HG02885 (cell line): ENCODE measurements at regions not wholly inside any gene's neighbourhood (a gene's known extent, or its start where the extent isn't known, plus 50 kb on each side); places are given as distances from the start of the nearest gene placed in this dataset.

Experiments
- ATAC-seq: cut with Tn5 transposase; IDR thresholded peaks from one replicate; pipeline ENCODE4 v1.9.1; 2021; ENCODE audit warnings: mild to moderate bottlenecking; ENCODE audit not compliant: unreplicated experiment, poor library complexity

DNA sequence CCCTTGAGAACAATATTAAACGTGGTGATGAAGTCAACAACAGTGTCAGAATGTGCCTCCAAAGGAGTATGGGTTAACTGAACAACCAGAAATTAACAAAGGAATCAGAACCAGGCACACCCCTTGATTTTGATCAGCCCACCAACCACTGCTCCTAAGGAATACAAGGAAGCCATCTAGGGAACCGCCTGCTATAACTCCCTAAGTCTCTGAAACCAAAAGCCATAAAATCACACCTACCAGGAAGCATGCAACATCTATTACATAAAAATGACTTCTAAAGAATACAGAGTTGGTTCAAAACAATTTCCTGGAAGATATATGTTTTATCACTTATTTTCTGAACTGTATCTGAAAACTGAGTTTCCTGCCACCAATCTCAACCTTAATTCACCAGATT is 360.0 kb downstream of the EPHA4 start:
- ATAC-seq: no peak

DNA sequence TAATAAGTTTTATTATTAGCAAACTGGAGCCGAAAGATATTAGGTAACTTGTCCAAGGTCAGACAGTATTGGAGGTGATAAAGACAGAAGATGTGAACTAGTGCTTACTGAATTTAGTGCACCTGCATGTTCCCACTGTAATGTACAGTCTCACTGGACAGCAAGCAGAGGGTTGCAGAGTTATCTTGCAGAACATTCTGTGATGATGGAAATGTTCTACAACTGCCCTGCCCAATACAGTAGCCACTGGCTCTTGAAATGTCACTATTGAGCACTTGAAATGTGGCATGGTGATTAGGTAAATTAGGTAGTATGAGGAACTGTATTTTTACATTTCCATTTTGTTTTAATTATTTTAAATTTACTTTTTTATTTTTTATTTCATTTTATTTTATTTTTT is 356.6 kb downstream of the EPHA4 start:
- ATAC-seq: no peak

DNA sequence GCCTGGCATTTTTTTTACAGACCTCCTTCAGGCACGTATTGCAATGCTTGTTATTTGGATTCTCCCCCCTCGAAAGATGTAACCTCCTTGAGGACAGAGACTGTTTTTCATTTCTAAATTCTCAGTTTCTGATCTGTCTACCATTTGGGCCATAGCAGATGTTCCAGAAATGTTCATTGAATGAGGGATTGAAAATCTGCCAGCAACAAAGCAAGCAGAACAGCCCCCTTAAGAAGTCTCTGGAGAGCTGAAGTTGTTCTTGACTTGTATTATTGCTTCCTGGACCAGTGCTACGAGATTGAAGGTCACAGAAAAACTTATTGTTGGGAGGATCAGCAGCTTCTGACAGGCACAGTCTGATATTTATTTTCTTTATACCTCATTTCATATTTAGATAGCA is 355.5 kb downstream of the EPHA4 start:
- ATAC-seq: no peak

DNA sequence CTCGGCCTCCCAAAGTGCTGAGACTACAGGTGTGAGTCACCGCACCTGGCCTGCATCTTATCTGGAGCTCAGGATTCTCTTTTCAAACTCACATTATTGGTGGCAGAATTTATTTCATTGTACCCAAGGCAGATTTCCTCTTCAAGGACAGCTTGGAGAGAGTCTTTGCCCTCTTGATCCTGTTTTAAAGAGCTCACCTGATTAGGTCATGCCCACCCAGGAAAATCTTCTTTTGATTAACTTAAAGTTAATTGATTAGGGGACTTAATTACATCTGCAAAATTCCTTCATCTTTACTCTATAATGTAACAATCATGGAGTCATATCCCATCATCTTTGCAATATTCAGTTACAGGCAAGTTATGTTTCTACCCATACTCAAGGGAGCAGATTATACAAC is 346.4 kb downstream of the EPHA4 start:
- no peak for ATAC-seq

DNA sequence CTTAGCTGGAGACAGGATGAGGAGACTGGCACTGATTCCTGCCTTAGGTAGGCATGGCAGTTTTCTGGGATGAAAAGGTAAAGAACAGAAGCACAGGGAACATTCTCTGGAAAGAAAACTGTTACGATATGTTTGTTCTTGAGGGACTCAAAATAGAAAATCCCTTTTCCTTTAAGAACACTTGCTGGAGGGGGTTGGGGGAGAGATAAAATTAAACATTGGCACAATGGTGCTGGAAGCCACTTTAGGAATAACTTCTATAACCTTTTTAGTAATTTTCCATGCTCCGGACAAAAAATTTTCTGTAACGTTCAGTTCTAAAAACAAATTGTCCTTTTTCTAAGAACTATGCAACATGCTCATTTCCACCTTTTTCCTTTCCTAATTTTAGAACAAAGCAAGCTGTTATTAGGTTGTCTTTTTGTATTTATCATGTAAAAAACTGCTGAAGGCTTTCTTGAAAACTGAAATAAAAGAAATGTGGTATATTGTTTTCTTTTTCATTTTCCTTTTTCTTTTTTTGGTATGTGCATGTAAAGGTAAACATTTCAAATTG is 343.8 kb downstream of the EPHA4 start:
- ATAC-seq: no peak

- no peak for ATAC-seq
Observed at GRCh38 chr2:221229099-221229498, 343.0 kb downstream of the EPHA4 start.

- ATAC-seq: no peak
Observed at GRCh38 chr2:221231511-221231910, 340.6 kb downstream of the EPHA4 start.

DNA sequence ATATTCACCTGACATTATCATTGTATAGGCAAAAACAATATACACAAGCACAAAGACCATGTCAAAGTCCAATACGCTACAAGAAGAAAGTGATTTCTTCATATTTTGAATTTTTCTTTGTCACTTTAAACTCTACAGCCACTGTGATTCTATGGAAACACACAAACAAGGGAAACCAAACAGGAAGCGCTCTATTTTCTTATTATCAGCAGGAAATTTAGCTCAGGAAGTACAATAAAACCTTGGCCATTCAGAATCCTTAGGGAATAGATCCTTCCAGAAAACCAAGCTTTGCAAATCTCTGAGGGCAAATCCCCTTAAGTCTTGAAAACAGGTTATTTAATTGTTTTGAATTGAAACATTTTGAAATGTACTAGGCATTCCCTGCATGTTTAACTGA is 336.2 kb downstream of the EPHA4 start:
- ATAC-seq: no peak

GRCh38 chr2:221241072-221241471 is 331.0 kb downstream of the EPHA4 start:
- ATAC-seq: no peak

DNA sequence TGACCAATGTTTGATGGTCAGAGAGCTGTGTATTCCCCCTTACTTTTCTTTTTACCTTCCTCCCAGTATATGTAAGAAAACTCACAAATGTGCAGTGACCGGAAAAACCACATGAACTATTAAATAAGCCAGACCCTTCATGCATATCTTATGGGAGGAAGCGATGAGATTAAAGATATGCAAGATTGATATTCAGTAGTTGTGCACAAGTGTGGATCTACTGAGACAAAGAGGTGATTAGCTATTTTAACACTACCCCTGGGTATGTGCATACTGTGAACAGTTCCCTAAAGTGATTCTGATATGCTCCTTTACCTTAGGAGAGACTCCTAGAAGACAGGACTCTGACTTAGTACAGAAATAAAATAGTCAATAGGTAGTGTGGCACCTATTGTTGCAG is 328.3 kb downstream of the EPHA4 start:
- no peak for ATAC-seq

DNA sequence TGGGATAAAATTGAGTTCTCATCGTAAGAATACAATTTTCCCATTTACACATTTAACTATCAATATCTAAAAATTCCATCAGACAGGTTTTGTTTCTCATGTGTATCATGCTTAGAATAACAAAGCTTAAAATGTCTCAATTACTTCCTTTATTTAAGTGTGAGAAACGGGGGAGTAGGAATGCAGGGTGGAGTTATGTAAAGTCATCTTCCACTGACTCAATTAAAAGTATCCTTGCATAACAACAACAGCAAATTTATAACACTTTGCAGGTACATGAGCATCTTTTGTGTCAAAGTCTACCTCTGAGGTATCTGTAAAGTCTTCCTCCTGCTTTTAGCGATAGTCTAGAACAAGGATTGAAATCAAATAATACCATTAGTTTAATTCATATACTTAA is 327.1 kb downstream of the EPHA4 start:
- no peak for ATAC-seq

GRCh38 chr2:221245772-221246171 is 326.3 kb downstream of the EPHA4 start:
- ATAC-seq: no peak

- ATAC-seq: no peak
Observed at GRCh38 chr2:221254299-221254698, 317.8 kb downstream of the EPHA4 start.

DNA sequence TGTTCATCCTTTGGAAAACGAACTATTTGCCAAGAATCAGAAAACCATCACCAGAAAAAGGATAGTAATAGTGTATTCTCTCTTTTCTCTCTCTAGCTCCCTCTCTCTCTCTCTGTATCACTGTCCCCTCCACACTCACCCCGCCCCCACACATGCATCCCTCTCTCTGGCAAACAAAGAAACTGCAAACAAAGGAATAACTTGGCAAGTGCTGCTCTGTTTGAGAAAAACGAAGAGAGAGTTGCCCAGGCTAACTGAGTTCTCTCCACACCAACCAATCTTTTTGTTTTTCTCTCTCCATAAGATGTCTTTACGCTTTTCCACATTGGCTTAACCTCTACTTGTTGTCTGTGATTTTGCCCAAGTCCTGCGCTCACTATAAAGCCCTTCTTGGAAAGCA is 316.2 kb downstream of the EPHA4 start:
- ATAC-seq: no peak

DNA sequence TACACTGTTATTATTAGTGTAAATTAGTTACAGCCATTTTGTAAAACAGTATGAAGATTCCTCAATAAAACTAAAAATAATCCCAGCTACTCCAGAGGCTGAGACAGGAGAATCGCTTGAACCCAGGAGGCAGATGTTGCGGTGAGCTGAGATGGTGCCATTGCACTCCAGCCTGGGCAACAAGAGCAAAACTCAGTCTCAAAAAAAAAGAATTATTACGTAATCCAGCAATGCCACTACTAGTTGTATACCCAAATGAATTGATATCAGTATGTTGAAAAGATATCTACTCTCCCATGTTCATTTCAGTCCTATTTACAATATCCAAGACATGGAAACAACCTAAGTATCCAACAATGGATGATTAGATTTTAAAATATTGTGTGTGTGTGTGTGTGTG is 313.6 kb downstream of the EPHA4 start:
- no peak for ATAC-seq

GRCh38 chr2:221262651-221263050 is 309.5 kb downstream of the EPHA4 start:
- no peak for ATAC-seq

- no peak for ATAC-seq
Observed at GRCh38 chr2:221263573-221263972, 308.5 kb downstream of the EPHA4 start.

- ATAC-seq: no peak
Observed at GRCh38 chr2:221264318-221264717, 307.8 kb downstream of the EPHA4 start.

DNA sequence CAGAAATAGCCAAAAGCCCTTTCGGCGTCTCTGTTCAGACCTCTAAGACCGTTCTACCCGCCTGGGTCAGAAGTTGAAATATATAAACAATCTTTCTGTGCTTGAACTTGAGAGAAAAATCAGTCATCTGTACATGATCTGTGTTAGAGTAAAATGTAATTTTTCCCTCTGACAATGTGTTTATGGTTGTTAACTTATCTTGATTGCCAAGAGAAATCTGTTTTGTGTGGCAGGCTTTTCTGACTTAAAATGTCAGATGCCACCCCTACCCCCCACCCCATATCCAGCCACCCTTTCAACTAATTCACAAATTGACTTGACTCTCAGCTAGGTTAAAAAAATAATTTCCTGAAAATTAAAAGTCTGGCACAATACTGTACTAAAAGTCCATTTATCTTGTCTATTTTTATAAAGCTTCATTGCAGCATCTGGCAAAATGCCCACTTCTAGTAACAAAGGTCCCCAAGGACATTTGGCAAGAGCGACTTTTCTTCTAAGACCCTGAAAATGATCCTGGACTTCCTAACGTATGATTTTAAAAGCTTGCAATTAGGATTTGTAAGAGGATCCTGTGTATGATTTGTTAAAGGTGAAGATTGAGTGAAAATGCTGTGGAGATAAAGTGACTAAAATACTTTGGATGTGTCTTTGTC is 304.2 kb downstream of the EPHA4 start:
- no peak for ATAC-seq

DNA sequence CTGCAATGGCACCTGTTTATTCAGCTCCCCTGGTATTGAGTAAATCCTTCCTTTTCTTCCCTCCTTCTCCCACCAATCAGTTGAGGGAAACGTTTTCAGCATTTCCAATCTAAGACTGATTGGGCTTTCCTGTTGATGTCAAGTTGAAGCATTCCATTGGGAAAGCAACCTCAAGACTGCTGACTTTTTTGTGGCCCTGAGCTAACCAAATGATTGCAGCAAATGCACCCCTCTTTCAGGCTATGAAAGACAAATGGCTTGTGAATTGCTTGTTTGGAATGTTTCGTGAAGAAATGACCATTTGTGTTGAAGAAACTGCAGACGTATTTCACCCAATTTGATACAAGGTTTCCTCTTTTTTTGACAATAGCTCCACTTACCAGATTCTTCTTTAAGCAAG is 303.5 kb downstream of the EPHA4 start:
- no peak for ATAC-seq

DNA sequence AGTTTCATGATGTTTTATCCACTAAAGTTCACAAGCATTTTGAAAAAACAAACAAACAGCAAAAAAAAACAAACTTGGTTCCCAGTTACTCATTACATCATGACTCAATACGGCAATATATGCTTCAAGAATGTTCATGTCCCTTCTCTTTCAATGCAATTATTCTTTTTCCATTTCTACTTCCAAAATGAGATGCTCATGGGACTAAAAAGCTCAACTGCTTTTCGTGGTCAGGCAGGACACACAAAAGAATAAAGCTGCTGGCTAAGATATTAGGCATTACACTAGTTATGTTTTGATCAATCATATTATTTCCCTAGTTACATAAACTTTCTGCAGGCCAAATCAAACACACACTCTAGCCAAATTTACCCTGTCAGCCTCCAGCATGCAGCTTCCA is 301.3 kb downstream of the EPHA4 start:
- no peak for ATAC-seq

DNA sequence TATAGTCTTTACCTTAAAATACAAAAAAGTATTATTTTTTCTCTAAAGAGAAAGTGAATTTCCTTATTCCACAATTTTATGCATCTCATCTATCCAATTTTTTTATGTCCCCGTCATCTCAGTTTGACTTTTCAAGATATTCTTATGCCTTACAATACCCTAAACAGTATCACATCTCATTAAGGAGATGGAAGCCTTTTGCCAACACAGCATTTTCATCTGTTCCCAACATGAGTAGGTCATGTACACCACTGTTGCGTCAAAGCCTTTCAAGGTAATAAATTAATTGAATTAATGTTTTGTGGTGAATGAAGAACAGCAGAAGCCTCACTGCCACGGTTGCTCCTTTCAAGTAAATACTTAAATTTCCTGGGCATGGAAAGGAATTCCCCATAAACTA is 299.4 kb downstream of the EPHA4 start:
- ATAC-seq: no peak

- ATAC-seq: no peak
Observed at GRCh38 chr2:221276033-221276432, 296.1 kb downstream of the EPHA4 start.
